ENCODE measurements at regions not wholly inside any gene's neighbourhood (a gene's known extent, or its start where the extent isn't known, plus 50 kb on each side); places are given as distances from the start of the nearest gene placed in this dataset.

DNA sequence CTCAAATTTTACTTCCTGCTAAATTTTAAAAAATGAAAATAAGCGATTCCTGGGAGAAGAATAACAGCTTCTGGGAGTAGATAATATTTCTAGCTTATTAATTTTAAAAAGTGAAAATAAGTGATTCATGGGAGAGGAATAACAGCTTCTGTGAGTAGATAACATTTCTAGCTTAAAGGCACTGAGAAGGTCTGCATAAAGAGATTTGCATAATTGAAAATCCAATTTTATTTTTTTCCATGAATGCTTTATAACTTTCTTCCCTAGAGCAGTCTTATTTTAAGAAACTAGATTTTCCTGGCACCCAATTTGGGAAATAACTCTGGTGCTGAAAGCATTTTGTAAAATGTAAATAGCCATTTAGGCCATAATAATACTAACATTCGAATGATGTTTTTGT lies 65.9 kb upstream of the ASTN2 start:
- Histone ChIP-seq H3K27me3 (ENCODE audit: control insufficient read depth, extremely low read depth, insufficient read depth, low read length) (no peaks in the 10 kb centered on the region), H3K4me3 (ENCODE audit: control insufficient read depth in 2 of 3, extremely low read depth in 1 of 3, insufficient read depth in 2 of 3, low read depth in 1 of 3, low read length in 3 of 3) (no peak overlapping the region), H3K4me2 (ENCODE audit: control insufficient read depth, extremely low read depth, insufficient read depth, low read depth, low read length) (no peak overlapping the region), H3K27ac (ENCODE audit: control insufficient read depth, insufficient read depth, low read length) (no peak overlapping the region), H4K20me1 (ENCODE audit: control insufficient read depth, extremely low read depth, insufficient read depth, low read length) (no peaks in the 10 kb centered on the region), H3K9me1 (ENCODE audit: control insufficient read depth, extremely low read depth, insufficient read depth, low read length) (no peaks in the 10 kb centered on the region), H3K9me3 (ENCODE audit: control insufficient read depth, low read depth, low read length) (no peaks in the 10 kb centered on the region), H2AFZ (ENCODE audit: control insufficient read depth, low read length) (no peak overlapping the region), H3K9ac (ENCODE audit: control insufficient read depth, extremely low read depth, insufficient read depth, low read length) (no peak overlapping the region), H3K4me1 (ENCODE audit: control insufficient read depth, extremely low read depth, insufficient read depth, low read length) (no peaks in the 10 kb centered on the region), H3K36me3 (ENCODE audit: control insufficient read depth in 2 of 2, extremely low read depth in 1 of 2, insufficient read depth in 2 of 2, low read length in 2 of 2) (no peaks in the 10 kb centered on the region), H3K79me2 (ENCODE audit: control insufficient read depth, insufficient read depth, low read length) (no peaks in the 10 kb centered on the region)
- DNase-seq (ENCODE audit: low read depth, low spot score): no peak
- dilution Hi-C loops (cut with MboI; ENCODE audit: extremely low pct_ligation_motif_present, low sequenced_read_pairs): no loop called here
- TF ChIP-seq, protein P1, sequence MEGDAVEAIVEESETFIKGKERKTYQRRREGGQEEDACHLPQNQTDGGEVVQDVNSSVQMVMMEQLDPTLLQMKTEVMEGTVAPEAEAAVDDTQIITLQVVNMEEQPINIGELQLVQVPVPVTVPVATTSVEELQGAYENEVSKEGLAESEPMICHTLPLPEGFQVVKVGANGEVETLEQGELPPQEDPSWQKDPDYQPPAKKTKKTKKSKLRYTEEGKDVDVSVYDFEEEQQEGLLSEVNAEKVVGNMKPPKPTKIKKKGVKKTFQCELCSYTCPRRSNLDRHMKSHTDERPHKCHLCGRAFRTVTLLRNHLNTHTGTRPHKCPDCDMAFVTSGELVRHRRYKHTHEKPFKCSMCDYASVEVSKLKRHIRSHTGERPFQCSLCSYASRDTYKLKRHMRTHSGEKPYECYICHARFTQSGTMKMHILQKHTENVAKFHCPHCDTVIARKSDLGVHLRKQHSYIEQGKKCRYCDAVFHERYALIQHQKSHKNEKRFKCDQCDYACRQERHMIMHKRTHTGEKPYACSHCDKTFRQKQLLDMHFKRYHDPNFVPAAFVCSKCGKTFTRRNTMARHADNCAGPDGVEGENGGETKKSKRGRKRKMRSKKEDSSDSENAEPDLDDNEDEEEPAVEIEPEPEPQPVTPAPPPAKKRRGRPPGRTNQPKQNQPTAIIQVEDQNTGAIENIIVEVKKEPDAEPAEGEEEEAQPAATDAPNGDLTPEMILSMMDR (optimal IDR thresholded peaks at IDR 0.05 in 1 of 3, IDR thresholded peaks at IDR 0.05 in 1 of 3, conservative IDR thresholded peaks at IDR 0.05 in 1 of 3; ENCODE audit: extremely low read depth in 1 of 3, insufficient read depth in 2 of 3, low read length in 3 of 3): no peak
- no peak for TF ChIP-seq EZH2 (IDR thresholded peaks at IDR 0.05; ENCODE audit: low read length)
- no peak for FAIRE-seq

DNA sequence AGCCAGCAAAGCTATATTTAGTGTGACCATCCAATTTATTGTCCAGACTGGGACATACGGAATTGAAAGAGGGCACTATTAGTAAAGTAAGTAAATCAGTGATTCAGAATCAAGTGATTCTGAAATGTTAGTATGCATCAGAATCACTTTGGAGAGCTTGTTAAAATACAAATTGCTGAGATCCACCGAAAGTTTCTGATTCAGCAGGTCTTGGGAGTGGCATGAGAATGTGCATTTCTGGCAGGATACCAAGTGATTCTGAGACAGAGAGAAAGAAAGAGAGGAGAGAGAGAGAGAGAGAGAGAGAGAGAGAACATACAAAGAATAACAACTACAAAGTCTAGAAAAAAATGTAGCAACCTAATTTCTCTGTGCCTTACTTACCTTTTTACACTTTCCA lies 65.4 kb upstream of the ASTN2 start:
- H3K9me3 ChIP-seq (ENCODE audit: control insufficient read depth, low read depth, low read length): no peaks in the 10 kb centered on the region
- H3K79me2 ChIP-seq (ENCODE audit: control insufficient read depth, insufficient read depth, low read length): no peaks in the 10 kb centered on the region
- H3K36me3 ChIP-seq (ENCODE audit: control insufficient read depth in 2 of 2, extremely low read depth in 1 of 2, insufficient read depth in 2 of 2, low read length in 2 of 2): no peaks in the 10 kb centered on the region
- dilution Hi-C loops (cut with MboI; ENCODE audit: extremely low pct_ligation_motif_present, low sequenced_read_pairs): no loop called here
- no peaks in the 10 kb centered on the region for H3K9me1 ChIP-seq (ENCODE audit: control insufficient read depth, extremely low read depth, insufficient read depth, low read length)
- no peaks in the 10 kb centered on the region for H3K27me3 ChIP-seq (ENCODE audit: control insufficient read depth, extremely low read depth, insufficient read depth, low read length)
- no peak overlapping the region for H3K4me2 ChIP-seq (ENCODE audit: control insufficient read depth, extremely low read depth, insufficient read depth, low read depth, low read length)
- H3K9ac ChIP-seq (ENCODE audit: control insufficient read depth, extremely low read depth, insufficient read depth, low read length): no peak overlapping the region
- H3K4me3 ChIP-seq (ENCODE audit: control insufficient read depth in 2 of 3, extremely low read depth in 1 of 3, insufficient read depth in 2 of 3, low read depth in 1 of 3, low read length in 3 of 3): no peak overlapping the region
- no peak overlapping the region for H3K27ac ChIP-seq (ENCODE audit: control insufficient read depth, insufficient read depth, low read length)
- no peaks in the 10 kb centered on the region for H4K20me1 ChIP-seq (ENCODE audit: control insufficient read depth, extremely low read depth, insufficient read depth, low read length)
- H2AFZ ChIP-seq (ENCODE audit: control insufficient read depth, low read length): no peak overlapping the region
- H3K4me1 ChIP-seq (ENCODE audit: control insufficient read depth, extremely low read depth, insufficient read depth, low read length): no peaks in the 10 kb centered on the region
- FAIRE-seq: no peak
- DNase-seq (ENCODE audit: low read depth, low spot score): no peak
- no peak for TF ChIP-seq EZH2 (IDR thresholded peaks at IDR 0.05; ENCODE audit: low read length)
- TF ChIP-seq, protein P1 (optimal IDR thresholded peaks at IDR 0.05 in 1 of 3, IDR thresholded peaks at IDR 0.05 in 1 of 3, conservative IDR thresholded peaks at IDR 0.05 in 1 of 3; ENCODE audit: extremely low read depth in 1 of 3, insufficient read depth in 2 of 3, low read length in 3 of 3): no peak

All from keratinocyte (primary cell).